Endothelial cell of umbilical vein (primary cell): ENCODE measurements at regions not wholly inside any gene's neighbourhood (a gene's known extent, or its start where the extent isn't known, plus 50 kb on each side); places are given as distances from the start of the nearest gene placed in this dataset.

ENCODE experiments used
- CTCF ChIP-seq, 2 donors: IDR thresholded peaks; 1 replicate in 1 of 2; 2 replicates in 1 of 2; pipeline ENCODE4 v1.5.1; 2011; ENCODE audit warnings: low read length in 2 of 2, mild to moderate bottlenecking in 2 of 2, moderate library complexity in 2 of 2, control low read depth in 1 of 2, inconsistent platforms in 1 of 2, low read depth in 1 of 2; ENCODE audit not compliant: insufficient read depth in 1 of 2; ENCODE audit errors: extremely low read depth in 1 of 2
- EZH2 ChIP-seq: IDR thresholded peaks from 2 replicates; pipeline ENCODE4 v1.6.1; 2012; ENCODE audit warnings: borderline replicate concordance, low read depth, mild to moderate bottlenecking, moderate library complexity, low read length, inconsistent platforms; ENCODE audit not compliant: severe bottlenecking
- FOS ChIP-seq: IDR thresholded peaks from 2 replicates; pipeline ENCODE4 v1.6.1; 2011; ENCODE audit warnings: mild to moderate bottlenecking, low read length, moderate library complexity, borderline replicate concordance; ENCODE audit not compliant: insufficient read depth
- GATA2 ChIP-seq: IDR thresholded peaks from 2 replicates; pipeline ENCODE4 v1.7.0; 2011; ENCODE audit warnings: low read depth, mild to moderate bottlenecking, moderate library complexity, mixed read lengths, low read length; ENCODE audit not compliant: insufficient read length, insufficient read depth
- JUN ChIP-seq: IDR thresholded peaks from 2 replicates; pipeline ENCODE4 v1.6.1; 2011; ENCODE audit warnings: borderline replicate concordance, low read depth; ENCODE audit not compliant: insufficient read length, insufficient read depth
- MAX ChIP-seq: IDR thresholded peaks from 2 replicates; pipeline ENCODE4 v1.6.1; 2011; ENCODE audit not compliant: insufficient read depth, insufficient read length
- MYC ChIP-seq: IDR thresholded peaks from one replicate; pipeline ENCODE4 v1.6.1; 2011; ENCODE audit warnings: mild to moderate bottlenecking, low read depth, low read length
- POLR2A ChIP-seq: IDR thresholded peaks from 2 replicates; pipeline ENCODE4 v1.6.1; 2012; ENCODE audit warnings: low read depth, mild to moderate bottlenecking, control low read depth, low read length
- POLR2AphosphoS5 ChIP-seq: IDR thresholded peaks from 2 replicates; pipeline ENCODE4 v1.6.1; 2012; ENCODE audit warnings: low read depth, mild to moderate bottlenecking, control low read depth, low read length, moderate library complexity; ENCODE audit not compliant: insufficient read depth

- no peak for TF ChIP-seq CTCF (IDR thresholded peaks at IDR 0.05; ENCODE audit: extremely low read depth in 1 of 2, insufficient read depth in 1 of 2, low read depth in 1 of 2, low read length in 2 of 2)
- TF ChIP-seq POLR2A: no peak
- TF ChIP-seq EZH2: no peak
- no peak for TF ChIP-seq GATA2
- no peak for TF ChIP-seq MYC
- no peak for TF ChIP-seq POLR2AphosphoS5
- no peak for TF ChIP-seq JUN
- TF ChIP-seq MAX: no peak
- no peak for TF ChIP-seq FOS
These were observed 384.6 kb downstream of the STIM2 start for GRCh38 chr4:27245216-27245615.
